VCaP (cell line): ENCODE measurements at regions not wholly inside any gene's neighbourhood (a gene's known extent, or its start where the extent isn't known, plus 50 kb on each side); places are given as distances from the start of the nearest gene placed in this dataset.

Source experiments
- H3K27ac ChIP-seq: fragments of 450-650 bp; 2 replicates; pipeline ENCODE4 v1.5.1; 2017
- TF ChIP-seq, protein P1 (sequence below): fragments of 450-650 bp; conservative IDR thresholded peaks from 2 replicates; pipeline ENCODE4 v1.5.1; 2017; ENCODE audit warnings: mild to moderate bottlenecking, moderate library complexity

GRCh38 chr2:111616651-111617218 is 267.3 kb downstream of the ANAPC1 start:
- TF ChIP-seq, protein P1, sequence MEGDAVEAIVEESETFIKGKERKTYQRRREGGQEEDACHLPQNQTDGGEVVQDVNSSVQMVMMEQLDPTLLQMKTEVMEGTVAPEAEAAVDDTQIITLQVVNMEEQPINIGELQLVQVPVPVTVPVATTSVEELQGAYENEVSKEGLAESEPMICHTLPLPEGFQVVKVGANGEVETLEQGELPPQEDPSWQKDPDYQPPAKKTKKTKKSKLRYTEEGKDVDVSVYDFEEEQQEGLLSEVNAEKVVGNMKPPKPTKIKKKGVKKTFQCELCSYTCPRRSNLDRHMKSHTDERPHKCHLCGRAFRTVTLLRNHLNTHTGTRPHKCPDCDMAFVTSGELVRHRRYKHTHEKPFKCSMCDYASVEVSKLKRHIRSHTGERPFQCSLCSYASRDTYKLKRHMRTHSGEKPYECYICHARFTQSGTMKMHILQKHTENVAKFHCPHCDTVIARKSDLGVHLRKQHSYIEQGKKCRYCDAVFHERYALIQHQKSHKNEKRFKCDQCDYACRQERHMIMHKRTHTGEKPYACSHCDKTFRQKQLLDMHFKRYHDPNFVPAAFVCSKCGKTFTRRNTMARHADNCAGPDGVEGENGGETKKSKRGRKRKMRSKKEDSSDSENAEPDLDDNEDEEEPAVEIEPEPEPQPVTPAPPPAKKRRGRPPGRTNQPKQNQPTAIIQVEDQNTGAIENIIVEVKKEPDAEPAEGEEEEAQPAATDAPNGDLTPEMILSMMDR, result no peak
- H3K27ac ChIP-seq, result no peak overlapping the region

DNA sequence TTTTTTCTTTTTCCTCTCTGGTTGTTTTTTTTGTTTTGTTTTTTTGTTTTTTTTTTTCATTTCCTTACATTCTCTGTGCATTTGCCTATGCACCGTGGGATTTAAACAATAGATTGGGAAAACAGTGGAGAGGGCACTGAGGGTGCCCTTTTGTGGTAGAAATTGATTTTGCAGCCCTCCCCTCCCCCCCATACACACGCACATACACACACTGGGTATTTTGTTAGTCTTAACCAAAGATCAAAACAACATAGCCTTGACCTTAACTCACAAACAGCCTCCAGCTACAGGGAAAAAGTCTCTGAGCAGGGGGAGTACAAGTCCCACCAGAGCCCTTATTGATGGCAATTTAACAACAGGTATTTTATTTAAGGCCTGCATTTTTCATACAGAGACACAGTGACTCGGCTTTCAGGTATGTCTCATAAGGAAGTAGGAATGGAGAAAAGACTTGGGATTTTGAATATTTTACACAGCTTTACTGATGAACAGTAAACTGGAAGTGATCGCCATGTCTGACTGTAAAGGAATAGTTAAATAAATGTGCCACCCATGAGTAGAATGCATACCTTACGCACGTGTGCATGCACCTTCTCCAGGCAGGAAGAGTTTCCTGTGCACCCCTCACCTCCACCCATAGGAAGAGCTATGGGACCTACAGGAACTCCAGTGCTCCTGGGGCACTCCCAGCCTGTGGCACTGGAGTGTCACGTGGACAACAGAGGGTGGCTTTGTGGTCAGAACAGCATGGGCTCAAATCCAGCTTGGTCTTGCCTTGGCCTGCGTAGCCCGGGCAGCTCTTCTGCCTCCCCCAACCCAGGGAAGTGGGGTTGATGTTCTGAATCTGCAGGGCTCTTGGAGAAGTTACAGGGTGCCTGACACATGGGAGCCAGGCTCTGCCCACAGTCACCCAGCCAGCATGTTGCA is 266.4 kb downstream of the ANAPC1 start:
- TF ChIP-seq, protein P1, result no peak
- H3K27ac ChIP-seq, result no peak overlapping the region

DNA sequence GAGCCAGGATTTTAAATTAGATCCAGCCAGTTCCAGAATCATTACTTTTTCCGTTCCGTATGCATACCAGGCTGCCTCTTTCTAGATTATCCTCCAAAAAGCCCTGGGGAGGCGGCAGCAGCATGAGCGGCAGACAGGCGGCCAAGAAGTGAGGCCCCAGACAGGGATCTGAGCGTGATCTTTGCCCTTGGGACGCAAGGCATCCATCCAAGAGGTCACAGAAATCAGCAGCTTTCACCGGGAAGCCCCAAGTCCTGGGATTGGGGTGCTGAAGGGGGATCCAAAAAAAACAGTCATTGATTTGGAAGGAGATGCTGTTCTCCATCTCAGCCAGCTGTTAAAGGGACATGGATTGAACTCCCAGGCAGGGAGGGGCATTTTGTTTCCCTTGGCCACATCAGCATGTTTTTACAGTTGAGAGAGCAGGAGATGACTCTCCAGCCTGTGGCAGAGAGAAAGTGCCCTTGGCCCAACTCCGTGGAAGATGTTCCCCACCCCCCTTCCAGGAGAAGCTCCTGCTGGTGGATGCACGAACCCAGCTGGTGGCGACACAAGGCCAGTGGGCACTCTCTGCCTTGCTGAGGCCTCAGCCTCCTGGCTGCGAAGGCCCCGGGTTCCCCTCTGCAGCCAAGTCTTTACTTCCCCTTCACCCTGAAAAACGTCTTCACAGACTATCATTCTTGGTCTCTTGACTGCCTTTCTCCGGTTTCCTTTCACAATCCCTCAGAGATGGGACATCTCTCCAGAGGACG is 265.6 kb downstream of the ANAPC1 start:
- no peak overlapping the region for H3K27ac ChIP-seq

GRCh38 chr2:111618978-111619902 is 264.8 kb downstream of the ANAPC1 start:
- no peak overlapping the region for H3K27ac ChIP-seq
- TF ChIP-seq, protein P1, result no peak

More for the DNA sequence above, 265.6 kb downstream of the ANAPC1 start:
- TF ChIP-seq, protein P1, result no peak

- TF ChIP-seq, protein P1, result no peak
- H3K27ac ChIP-seq, result no peak overlapping the region
These were observed 263.7 kb downstream of the ANAPC1 start for GRCh38 chr2:111620281-111620680.

GRCh38 chr2:111622859-111623258 is 261.1 kb downstream of the ANAPC1 start:
- H3K27ac ChIP-seq, result no peak overlapping the region
- TF ChIP-seq, protein P1, result no peak
